Frontal cortex (tissue), 4 donors: ENCODE measurements at regions not wholly inside any gene's neighbourhood (a gene's known extent, or its start where the extent isn't known, plus 50 kb on each side); places are given as distances from the start of the nearest gene placed in this dataset. TPM values are rescaled to one million over a fixed set of nuclear protein-coding genes. Genes with fewer than 3 reads are reported as not detected.

Source experiments
- DNase-seq, 2 donors: peaks; one replicate each; pipeline ENCODE4 v3.0.0; 2012; ENCODE audit warnings: low spot score in 2 of 2
- FAIRE-seq: peaks from 2 replicates; lab custom pipeline; 2012; peaks lifted over from hg19 to GRCh38; lab: Jason Lieb, UNC
- small RNA-seq: library from RNA; depleted of rRNA; stranded (forward); fragments of <200 nt; gene quantifications from one replicate; pipeline ENCODE3, GENCODE V24; 2014
- donor health status: control.
- donor health status: control.
- donor health status: control.

DNA sequence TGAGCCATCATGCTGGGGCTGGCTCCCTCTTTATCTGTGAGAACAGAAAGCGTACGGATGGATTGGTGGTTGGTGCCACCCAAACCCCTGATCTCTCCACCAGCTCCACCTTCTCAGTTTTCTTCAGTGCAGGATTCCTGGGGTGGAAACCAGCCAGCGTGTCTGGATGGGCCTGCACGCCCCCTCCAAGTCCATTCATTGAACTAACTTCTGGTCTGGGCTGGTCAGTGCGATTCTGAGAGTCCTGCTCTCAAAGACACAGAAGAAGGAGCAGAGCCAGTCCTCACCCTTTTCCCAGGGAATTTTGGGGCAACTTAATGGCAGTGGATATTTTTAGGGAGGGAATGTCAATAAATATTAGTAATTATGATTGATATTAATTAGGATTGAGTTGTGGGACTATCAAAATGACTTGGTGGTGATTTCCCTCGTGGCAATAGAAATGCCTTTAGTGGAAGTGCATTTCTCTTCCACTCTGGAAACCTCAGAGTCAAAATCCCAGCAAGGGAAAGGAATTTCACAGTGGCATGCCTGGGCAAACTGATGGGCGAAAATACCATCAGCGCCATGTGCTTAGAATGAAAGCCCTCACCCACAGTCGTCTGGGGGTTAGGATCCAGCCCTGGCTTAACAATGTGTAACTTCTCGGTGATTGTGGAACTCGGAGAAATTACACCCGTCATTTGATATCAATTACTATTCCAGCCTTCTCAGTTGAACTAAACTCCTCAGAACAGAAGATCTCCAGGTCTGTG lies 69.3 kb upstream of the EEPD1 start:
- FAIRE-seq (no peak), DNase-seq (no peak)

DNA sequence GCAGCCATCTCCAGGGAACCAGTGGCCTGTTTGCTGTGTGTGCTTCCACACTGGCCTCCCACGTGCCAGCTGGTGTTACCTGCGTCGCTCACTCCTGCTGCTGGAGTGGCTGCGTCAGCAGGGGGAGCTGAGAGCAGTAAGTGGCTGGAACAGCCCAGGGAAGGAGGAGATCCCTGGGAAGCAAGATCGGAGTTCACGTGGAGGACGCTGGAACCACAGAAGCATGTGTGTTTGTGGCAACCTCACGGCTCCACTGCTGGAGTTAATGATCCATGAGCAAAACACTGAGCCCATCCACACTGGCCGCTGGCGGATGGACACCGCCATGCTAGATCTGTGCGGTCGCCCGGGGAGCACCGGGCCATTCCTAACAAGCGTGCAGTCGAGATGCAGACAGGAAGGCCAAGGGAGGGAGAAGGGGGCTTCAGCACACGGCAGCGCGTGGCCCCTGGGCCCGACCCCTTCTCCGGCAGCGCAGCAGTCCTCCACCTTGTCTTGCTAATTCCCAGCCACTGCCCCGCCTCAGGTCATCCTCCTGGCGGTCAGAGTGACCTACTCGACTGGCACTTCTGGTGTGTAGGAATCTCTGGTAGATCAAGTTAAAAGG lies 68.5 kb upstream of the EEPD1 start:
- FAIRE-seq (no peak), DNase-seq (peak in 1 of 2 donors; percentile 33)

DNA sequence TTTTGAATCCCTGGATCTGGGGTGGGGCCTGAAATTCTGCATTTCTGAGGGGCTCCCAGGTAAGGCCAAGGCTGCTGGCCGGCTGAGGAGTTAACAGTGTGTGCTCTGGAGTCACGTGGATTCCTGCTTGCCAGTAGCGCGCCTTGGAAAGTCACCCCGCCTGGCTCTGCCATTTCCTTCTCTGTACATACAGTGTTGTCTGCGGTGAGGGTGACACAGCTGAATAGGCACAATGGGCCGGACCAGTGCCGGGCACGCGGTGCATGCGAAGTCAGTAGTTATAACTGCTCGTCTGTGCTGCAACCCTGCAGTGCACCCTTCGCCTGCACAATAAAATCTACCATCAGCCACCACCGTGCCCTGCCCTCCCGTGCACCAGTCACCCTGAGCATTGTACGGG lies 68.0 kb upstream of the EEPD1 start:
- DNase-seq (no peak), FAIRE-seq (no peak)

DNA sequence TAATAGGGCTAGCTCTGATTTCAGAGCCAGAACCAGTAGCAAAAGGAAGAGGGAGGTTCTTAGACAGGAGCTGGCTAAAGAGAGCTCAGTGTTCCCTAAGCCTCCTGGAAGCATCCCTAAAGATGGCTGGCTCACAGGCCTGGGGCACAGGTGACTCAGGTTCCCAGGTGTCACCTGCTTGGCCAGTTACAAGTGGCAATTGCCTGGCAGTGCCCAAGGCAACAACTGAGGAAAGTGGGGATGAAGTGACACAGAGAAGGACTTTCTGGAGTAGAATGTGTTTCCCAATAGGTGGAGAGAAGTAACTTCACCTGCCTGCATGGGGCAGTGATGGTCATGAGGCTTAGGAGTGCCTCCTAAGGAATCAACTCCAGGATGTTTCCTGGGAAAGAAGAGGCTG lies 66.5 kb upstream of the EEPD1 start:
- FAIRE-seq (no peak), DNase-seq (no peak)

DNA sequence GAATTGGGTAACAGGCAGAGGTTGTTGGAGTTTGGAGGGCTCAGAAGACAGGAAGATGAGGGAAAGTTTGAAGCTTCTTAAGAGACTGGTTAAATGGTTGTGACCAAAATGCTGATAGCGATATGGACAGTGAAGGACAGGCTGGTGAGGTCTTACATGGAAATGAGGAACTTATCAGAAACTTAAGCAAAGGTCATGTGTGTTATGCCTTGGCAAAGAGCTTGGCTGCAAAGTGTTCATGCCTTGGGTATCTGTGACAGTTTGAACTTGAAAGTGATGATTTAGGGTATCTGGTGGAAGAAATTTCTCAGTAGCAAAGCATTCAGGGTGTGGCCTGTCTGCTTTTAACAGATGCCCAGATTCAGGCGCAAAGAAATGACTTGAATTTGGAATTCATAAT lies 64.5 kb upstream of the EEPD1 start:
- FAIRE-seq (no peak), DNase-seq (no peak)

DNA sequence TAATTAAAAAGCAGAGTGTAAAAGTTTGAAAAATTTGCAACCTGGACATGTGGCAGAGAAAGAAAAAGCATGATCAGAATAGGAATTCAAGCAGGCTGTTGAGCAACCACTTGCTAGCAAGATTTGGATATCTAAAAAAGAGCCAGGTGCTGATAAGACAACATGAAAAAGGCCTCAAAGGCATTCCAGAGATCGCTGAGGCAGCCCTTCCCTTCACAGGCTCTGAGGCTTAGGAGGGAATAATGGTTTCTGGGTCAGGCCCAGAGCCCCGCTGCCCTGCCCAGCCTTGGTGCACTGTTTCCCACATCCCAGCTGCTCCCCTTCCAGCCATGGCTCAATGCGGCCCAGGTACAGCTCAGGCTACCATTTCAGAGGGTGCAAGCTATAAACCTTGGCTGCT lies 64.1 kb upstream of the EEPD1 start:
- no peak for DNase-seq
- no peak for FAIRE-seq

DNA sequence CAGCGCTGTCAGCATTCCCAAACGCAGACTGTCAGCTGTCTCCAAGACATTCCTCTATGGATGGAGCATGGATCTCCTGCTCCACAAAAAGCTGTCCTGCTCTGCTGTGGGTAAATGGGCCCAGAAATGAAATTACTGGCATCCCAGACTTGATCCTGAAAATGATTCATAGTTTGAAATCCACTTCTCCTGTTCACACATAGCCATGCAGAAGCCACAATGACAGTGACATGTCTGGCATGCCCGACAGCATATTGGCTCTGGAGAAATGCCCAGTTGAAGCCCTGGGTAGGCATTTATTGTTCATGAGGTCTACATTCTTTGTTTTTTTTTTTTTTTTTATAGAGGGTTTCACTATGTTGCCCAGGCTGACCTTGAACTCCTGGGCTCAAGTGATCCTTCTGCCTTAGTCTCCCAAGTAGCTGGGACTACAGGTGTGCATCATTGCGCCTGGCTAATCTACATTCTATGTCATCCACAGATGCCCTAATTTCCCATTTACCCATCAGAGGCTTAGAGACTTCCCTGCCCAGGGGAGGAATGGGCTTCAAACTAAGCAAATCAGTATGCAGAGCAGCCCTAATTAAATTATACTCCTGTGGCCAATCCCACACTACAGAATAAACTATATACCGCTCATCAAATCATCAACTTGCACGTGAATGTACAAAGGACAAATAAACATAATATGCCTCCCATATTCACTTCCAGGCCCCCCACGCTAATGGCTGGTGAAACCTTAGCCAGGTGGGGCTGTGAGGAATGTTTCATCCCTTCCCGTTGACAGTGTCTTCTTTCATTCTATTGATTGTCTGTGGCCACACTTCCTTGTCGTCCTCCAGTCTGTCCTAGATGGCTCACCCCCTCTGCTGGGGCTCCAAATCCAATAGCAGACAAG lies 61.8 kb upstream of the EEPD1 start:
- no peak for DNase-seq

DNA sequence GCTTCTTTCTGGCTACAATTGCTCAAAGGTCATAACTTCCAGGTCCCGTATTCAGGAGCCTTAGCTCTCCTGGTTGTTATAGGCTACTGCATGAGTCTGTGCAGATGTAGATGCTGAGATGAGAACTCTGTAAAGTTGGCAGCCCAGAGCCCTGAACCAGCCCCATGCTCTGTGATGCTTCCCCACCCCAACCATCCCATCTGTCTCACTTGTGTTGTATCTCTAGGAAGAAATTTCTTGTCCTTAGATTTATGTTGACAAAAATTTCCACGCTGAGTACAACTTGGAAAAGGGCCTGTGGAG lies 61.2 kb upstream of the EEPD1 start:
- FAIRE-seq (no peak), DNase-seq (no peak)

More for the DNA sequence above, 61.8 kb upstream of the EEPD1 start:
- no peak for FAIRE-seq

DNA sequence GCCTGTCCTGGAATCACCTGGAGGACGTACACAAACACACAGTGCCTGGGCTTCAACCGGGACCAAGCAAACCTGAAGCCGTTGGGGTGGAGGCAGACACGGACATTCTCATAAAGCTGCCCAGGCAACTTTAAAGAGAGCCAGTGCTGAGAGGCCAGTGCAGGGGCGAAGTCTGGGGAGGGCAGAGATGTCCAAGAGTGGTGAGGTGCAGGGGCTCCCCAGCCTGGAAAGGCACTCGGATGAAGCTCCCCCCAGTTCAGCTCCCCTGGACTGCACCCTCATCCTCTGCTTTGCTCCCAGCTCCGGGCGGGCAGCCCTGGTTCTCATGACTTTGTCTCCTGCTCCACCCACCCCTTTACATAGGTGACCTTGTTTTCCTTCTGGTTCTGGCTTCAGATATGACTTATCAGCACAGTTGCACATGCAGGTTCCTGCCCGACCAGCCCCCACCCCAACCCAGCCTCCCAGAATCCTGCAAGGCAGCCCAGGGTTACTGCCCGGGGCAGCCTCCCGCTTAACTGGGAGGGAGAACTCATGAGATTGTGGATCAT lies 60.8 kb upstream of the EEPD1 start:
- DNase-seq (no peak), FAIRE-seq (no peak)

DNA sequence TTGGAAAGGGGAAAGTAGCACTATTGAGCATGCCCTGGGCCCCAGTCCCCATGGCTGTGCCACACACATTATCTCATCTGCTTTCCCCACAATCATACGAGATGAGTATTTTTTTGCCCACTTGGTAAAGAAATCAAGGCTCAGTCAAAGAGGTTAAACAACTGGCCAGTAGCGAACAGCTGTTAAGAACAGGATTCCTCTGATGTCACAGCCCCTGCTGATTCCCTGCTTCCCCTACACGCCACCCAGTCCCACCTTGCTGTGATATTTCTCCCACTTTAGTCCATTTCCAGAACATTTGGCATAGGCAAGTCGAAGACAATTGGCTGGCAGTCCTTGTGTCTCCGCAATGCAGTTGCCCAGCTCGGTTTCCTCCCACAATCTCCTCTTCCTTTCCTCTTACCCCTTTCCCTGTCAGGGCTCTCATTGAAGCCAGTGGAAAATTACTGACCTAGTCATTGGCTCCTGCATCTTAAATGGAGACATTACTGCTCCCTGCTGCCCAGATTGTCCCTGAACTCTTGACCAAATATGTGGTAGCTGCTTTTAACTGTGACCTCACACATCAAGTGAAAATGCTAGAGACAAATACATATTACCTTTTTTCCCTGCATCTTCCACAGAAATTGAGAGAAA lies 56.5 kb upstream of the EEPD1 start:
- FAIRE-seq (no peak), DNase-seq (no peak)

DNA sequence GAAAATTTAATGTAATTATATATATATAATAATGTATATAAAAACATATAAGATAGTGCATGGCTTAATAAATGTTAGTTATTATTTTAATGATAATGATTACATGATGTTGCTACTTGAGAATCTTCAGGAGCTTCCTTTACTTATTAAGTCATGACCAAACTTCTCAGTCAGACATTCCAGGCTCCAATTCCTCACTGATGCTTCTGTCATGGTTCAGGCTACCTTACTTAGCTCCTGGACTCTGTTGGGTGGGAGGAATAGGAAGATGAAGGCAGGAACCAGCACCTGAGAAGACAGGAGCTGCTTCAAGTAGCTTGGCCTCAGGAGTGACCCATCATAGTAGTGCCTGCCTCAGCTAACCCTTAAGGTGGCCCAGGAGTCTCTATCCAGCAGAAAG lies 55.0 kb upstream of the EEPD1 start:
- FAIRE-seq = no peak

DNA sequence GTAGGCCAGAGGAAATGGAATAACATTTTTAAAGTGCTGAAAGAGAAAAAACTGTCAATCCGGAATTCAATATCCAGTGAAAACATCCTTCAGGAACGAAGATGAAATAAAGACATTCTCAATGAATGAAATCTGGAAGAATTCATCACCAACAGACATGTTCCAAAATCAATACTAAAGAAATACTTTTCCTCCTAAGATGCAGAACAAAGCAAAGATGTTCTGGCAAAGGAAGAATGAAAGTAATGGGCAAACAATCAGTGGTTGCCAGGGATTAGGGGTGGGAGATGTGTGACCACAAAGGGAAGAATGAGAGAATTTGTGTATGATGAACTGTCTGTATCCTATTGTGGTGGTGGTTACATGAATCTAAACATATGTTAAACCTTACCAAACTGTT lies 52.8 kb upstream of the EEPD1 start:
- DNase-seq = no peak
- FAIRE-seq = no peak

More for the DNA sequence above, 55.0 kb upstream of the EEPD1 start:
- DNase-seq = no peak

DNA sequence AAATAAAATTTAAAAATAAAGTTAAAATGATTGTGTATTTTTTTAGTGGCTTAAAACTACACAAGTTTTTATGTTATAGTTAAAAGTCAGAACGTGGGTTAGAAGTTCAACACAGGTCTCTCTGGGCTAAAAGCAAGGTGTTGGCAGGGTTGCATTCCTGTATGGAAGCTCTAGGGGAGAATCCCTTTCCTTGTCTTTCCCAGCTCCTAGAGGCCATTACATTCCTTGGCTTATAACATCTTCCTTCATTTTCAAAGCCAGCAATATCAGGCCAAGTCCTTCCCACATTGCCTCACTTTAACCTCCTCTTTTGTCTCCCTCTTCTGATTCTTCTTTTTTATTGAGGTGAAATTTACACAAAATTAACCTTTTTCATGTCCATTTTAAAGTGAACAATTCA lies 52.4 kb upstream of the EEPD1 start:
- DNase-seq = no peak
- FAIRE-seq = no peak

Small RNA genes lying in the stretch of these regions (small RNA-seq; reads per million reads assigned to genes)
- gene RNU6-1085P = not detected
